GM21786 (cell line): ENCODE measurements at regions not wholly inside any gene's neighbourhood (a gene's known extent, or its start where the extent isn't known, plus 50 kb on each side); places are given as distances from the start of the nearest gene placed in this dataset.

Source experiments
- ATAC-seq: cut with Tn5 transposase; IDR thresholded peaks from one replicate; pipeline ENCODE4 v1.9.1; 2021; ENCODE audit not compliant: unreplicated experiment

DNA sequence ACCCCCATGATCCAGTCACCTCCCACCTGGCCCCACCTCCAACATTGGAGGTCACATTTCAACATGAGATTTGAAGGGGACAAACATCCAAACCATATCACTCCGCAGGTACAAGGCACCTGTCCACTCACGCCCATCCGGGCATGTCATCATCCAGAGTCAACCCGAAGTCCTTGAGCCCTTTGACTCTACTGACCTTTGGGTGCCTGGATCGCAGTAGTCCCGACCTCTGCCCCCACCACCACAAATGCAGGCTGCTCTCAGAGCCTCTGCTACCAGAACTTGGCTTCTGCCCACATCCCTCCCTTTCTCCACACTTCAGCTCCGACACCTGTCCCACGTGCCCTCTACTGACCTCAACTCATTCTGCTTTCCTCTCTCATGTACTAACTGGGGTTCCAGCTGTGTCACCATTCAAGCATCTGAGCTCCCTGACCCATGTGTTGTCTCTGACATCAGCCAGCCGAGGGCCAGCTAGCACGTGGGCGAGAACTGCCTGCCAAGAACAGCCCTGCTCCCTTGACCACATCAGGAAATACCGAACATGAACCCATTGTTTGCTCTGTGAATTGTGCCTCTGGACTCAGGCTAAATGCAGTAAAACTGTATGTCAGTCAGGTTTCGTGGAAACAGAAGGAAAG lies 498.3 kb upstream of the SULF2 start:
- no peak for ATAC-seq

DNA sequence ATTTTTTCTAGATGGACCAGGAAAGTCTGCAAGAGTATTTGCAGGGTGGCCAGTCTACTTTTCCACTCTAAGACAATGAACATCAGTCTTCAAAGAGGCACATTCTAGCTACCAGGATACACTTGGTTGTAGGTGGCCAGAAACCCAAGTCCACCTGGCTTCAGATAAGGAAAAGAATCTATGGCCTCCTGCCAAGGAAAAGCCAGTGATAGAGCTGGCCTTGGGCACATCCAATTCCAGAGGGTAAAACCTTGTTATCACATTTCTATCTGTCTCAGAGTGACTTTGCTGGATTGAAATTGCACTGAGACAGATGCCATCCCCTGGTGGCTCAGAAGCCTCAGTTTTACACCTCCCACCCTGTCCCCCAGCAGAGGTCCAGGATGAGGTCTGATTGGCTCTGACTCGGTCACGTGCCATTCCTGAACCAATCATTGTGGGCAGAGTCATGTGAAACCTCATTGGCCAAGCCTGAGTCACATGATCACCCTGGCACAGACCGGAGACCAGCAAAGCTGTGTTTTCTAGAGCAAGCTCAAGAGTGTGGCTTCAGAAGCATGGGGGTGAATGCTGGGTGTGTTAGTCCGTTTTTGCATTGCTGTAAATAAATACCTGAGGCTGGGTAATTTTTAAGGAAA lies 497.4 kb upstream of the SULF2 start:
- ATAC-seq = no peak

DNA sequence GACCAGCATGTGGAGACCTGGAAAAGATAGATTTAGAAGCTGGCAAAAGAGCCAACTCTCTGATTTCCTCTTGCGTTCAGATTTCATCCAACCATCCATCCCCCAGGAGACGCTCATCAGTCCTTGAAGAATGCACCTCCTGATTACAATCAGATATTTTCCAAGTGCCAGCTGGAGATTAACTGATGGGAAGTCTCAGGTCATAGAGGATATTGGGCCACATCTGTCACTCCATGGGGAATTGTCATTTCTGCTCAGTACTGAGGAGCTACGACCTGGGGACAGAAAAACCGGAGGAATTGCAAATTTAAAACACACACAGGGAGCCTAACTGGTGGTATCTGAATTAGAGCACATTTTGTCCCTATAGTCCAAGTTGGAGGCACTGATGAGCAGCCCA lies 496.2 kb upstream of the SULF2 start:
- ATAC-seq = no peak

DNA sequence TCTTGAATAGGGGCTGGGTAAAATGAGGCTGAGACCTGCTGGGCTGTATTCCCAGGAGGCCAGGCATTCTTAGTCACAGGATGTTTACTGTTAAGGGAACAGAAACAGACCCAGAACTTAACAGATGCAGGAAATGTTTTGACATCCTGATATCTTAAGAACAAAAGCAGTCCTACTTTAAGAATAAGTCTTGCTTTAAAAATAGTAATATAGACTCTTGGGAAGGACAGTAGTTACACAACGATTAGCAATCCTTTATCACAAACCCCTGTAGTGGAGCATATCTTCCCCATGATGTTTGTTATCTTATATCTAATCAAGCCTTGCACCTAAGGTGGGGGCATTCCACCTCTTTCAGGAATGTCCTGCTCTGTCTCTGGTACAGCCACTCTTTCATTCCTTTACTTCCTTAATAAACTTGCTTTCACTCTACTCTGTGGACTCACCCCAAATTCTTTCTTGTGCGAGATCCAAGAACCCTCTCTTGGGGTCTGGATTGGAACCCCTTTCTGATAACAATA lies 493.7 kb upstream of the SULF2 start:
- ATAC-seq = no peak

DNA sequence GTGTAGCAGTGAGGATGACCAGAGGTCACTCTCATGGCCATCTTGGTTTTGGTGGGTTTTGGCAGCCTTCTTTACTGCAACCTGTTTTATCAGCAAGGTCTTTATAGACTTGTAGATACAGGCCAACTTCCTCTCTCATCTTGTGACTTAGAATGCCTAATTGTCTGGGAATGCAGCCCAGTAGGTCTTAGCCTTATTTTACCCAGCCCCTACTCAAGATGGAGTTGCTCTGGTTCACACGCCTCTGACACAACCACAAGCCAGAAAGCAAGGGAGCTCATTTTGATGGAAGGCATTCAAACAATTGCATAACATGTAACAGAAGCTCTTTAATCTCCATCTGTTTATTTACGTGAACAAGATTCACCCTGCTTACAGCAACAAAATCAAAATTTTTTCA lies 492.0 kb upstream of the SULF2 start:
- no peak for ATAC-seq

GRCh38 chr20:48276021-48276342 lies 490.7 kb upstream of the SULF2 start:
- ATAC-seq = no peak

- no peak for ATAC-seq
These were observed 490.2 kb upstream of the SULF2 start for GRCh38 chr20:48275286-48276020.

DNA sequence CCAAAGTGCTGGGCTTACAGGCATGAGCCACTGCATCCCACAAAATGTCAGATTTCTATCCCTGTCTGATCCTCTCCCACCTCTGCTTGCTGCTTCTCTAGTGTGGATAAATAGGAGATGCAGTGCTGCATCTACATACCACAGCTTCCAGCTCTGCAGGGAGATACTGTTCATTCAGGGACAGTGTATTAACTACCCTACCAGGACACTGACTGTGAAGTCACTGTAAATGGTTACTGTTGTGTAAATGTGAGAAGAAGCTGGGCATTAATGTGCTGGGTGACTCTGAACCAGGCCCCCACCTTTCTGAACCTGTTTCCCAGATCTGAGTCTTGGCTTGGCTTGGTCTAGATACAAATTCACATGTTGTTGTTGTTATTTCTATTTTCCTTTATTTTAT lies 488.6 kb upstream of the SULF2 start:
- ATAC-seq = no peak

DNA sequence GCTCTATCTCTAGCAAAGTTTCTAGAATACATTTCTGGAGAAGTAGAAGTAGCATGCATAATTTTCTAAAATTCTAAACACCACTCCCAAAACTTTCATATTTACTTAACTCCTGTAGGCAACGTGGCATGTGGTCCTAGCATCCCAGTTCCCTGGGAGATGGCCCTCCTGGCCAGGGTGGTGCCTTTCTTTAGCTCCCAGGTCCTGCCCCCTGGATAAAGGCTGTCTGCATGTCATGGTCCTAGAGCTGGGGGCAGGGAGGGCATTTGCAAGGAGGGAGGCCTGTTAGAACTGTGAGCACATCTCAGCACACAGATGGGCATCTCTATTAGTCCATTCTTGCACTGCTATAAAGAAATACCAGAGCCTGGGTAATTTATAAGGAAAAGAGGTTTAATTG lies 485.6 kb upstream of the SULF2 start:
- ATAC-seq = no peak

DNA sequence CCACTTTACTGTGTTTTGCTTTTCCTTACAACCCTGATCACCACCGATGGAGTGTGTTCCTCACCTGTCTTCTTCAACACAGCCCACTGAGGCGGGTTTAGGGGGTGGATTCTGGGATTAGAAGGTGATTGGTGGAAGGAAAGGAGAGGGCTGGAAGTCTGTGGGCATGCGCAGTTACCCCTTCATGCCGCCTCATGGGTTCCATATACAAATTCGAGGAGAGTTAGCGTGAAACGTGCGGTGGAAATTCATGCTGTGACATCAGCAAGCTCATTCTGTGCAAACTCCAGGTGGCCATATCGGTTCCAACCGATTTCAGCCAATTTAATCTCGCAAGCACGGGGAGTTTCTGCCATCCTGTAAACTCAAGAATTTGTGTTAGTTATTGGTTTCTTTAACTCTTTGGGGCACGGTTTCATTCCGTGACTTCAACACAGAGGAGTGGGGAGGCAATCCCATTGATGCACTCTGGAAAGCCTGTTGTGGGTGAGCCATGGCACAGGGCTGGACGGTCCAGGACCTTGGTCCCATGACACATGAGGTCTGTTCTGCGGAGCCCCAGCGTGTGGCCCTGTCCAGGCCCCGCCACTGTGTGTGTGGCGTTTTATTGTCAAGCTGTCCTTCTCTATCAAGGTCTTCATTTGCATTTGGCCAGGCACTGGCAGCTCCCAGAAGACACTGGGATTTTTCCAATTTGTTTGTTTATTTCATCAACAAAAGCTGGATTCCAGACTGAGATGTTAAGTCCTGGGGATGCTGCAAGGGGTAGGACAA lies 482.8 kb upstream of the SULF2 start:
- ATAC-seq = no peak

DNA sequence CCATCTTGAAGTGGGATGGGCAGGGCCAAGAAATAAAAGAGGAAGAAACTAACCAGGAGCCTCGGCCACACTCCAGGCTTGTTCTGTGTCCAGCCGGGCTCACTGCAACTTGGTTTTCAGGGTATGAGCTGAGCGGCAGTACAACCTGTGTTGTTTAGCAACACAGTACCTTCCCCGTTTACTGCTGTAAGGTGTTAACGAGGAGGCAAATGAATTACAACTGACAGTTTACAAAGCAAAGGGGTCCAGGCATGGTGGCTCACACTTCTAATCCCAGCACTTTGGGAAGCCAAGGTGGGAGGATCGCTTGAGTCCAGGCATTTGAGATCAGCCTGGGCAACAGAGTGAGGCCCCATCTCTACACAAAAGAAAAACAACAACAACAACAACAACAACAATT lies 481.3 kb upstream of the SULF2 start:
- no peak for ATAC-seq

DNA sequence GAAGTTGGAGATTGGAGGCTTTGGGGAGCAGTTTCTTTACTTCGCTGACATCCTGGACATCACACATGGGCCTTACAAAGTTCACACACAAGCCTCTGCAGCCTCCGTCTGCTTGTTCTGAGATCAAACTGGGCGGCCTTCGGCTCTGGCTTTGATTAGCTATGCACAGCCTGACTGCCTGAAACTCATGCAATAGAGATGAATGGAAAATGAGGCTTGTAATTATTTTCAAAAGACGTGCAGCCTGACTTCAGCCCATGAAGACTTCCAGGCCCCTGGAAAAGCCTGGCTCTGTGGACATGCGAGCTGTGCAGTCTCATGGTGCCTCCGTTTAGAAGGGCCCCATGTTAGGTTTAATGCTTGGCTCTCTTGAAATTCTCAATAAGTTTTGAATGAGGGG lies 480.5 kb upstream of the SULF2 start:
- no peak for ATAC-seq

GRCh38 chr20:48262955-48263354 lies 477.7 kb upstream of the SULF2 start:
- no peak for ATAC-seq

GRCh38 chr20:48262466-48262865 lies 477.2 kb upstream of the SULF2 start:
- no peak for ATAC-seq

GRCh38 chr20:48261398-48261910 lies 476.2 kb upstream of the SULF2 start:
- ATAC-seq = no peak

- ATAC-seq = no peak
These were observed 475.0 kb upstream of the SULF2 start for GRCh38 chr20:48260129-48260756.

GRCh38 chr20:48259456-48259855 lies 474.2 kb upstream of the SULF2 start:
- no peak for ATAC-seq

DNA sequence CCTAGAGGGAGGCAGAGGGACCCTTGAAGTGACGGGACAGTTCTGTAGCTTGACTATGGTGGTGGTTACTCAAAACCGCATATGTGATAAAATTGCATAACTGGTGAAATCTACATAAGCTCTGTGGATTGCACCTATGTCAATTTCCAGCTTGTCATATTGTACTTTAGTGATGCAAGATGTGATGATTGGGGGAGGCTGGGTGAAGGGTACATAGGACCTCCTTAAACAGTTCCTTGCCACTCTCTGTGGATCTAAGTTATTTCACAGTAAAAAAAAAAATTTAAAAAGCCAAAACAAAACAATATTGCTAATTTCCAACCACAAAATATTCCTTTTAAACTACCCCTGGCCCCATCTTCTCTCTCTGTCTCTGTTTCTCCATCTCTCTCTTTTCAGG lies 472.6 kb upstream of the SULF2 start:
- ATAC-seq = no peak

DNA sequence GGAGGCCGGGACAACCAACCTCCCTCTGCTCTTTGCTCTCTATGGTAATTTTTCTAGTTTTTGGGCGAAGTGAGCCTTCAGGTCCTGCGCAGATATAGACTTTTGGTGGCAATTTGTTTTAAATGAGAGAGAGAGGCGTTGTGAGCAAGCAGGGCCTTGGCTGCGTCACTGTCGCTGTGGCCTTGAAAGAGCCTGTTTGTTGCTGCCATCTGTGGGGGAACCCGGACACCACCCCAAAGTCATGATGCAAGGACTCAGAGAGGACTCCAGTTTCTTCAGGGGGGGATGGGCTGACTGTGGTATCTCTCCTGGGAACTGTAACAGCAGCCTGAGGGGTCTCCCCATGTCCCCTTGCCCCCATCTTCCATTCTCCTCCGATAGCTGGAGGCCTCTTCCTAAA lies 462.7 kb upstream of the SULF2 start:
- no peak for ATAC-seq

GRCh38 chr20:48246061-48246790 lies 460.9 kb upstream of the SULF2 start:
- ATAC-seq = no peak
